ENCODE measurements at regions not wholly inside any gene's neighbourhood (a gene's known extent, or its start where the extent isn't known, plus 50 kb on each side); places are given as distances from the start of the nearest gene placed in this dataset.

- no peak overlapping the region for H3K4me3 ChIP-seq
- DNase-seq = no peak
- H3K27me3 ChIP-seq = no peaks in the 10 kb centered on the region
- H3K4me1 ChIP-seq = peaks cover 0 to 10% of the 10 kb centered on the region in 2 donors
- intact Hi-C loops (cut with DNase I; ENCODE audit: low total_unique reads) (no loop called here), in situ Hi-C loops (cut with MboI; ENCODE audit: low sequenced_read_pairs in 4 of 4) (no loop called here)
- ATAC-seq = no peak
- H3K27ac ChIP-seq = no peak overlapping the region
- no peaks in the 10 kb centered on the region for H3K9me3 ChIP-seq
- TF ChIP-seq CTCF (IDR thresholded peaks at IDR 0.05 in 4 of 5, conservative IDR thresholded peaks at IDR 0.05 in 1 of 5) (no peak), POLR2A (IDR thresholded peaks at IDR 0.05) (no peak)
- H3K36me3 ChIP-seq = no peaks in the 10 kb centered on the region
Observed at GRCh38 chr2:167851876-167852275, 395.5 kb downstream of the STK39 start.

GRCh38 chr2:167851323-167851860, 396.0 kb downstream of the STK39 start:
- in situ Hi-C loops (cut with MboI; ENCODE audit: low sequenced_read_pairs in 4 of 4) (no loop called here), intact Hi-C loops (cut with DNase I; ENCODE audit: low total_unique reads) (no loop called here)
- ATAC-seq = no peak
- no peak for DNase-seq
- H3K27ac ChIP-seq = no peak overlapping the region
- H3K36me3 ChIP-seq = no peaks in the 10 kb centered on the region
- H3K4me3 ChIP-seq = no peak overlapping the region
- H3K27me3 ChIP-seq = no peaks in the 10 kb centered on the region
- no peaks in the 10 kb centered on the region for H3K9me3 ChIP-seq
- TF ChIP-seq CTCF (IDR thresholded peaks at IDR 0.05 in 4 of 5, conservative IDR thresholded peaks at IDR 0.05 in 1 of 5) (no peak), POLR2A (IDR thresholded peaks at IDR 0.05) (no peak)
- peaks cover 0 to 6% of the 10 kb centered on the region in 2 donors for H3K4me1 ChIP-seq

- Histone ChIP-seq H3K4me1 (no peaks in the 10 kb centered on the region), H3K27me3 (no peaks in the 10 kb centered on the region), H3K9me3 (no peaks in the 10 kb centered on the region), H3K36me3 (no peaks in the 10 kb centered on the region), H3K4me3 (no peak overlapping the region), H3K27ac (no peak overlapping the region)
- ATAC-seq = no peak
- in situ Hi-C loops (cut with MboI; ENCODE audit: low sequenced_read_pairs in 4 of 4) = no loop called here
- no peak for DNase-seq
- TF ChIP-seq CTCF (IDR thresholded peaks at IDR 0.05 in 4 of 5, conservative IDR thresholded peaks at IDR 0.05 in 1 of 5) (no peak), POLR2A (IDR thresholded peaks at IDR 0.05) (no peak)
- intact Hi-C loops (cut with DNase I; ENCODE audit: low total_unique reads) = no loop called here
Observed at GRCh38 chr2:167844714-167845530, 402.5 kb downstream of the STK39 start.

- DNase-seq = no peak
- Histone ChIP-seq H3K9me3 (no peaks in the 10 kb centered on the region), H3K27me3 (no peaks in the 10 kb centered on the region), H3K4me1 (no peaks in the 10 kb centered on the region), H3K36me3 (no peaks in the 10 kb centered on the region), H3K4me3 (no peak overlapping the region), H3K27ac (no peak overlapping the region)
- in situ Hi-C loops (cut with MboI; ENCODE audit: low sequenced_read_pairs in 4 of 4) = no loop called here
- intact Hi-C loops (cut with DNase I; ENCODE audit: low total_unique reads) = no loop called here
- TF ChIP-seq POLR2A (IDR thresholded peaks at IDR 0.05) (no peak), CTCF (IDR thresholded peaks at IDR 0.05 in 4 of 5, conservative IDR thresholded peaks at IDR 0.05 in 1 of 5) (no peak)
- no peak for ATAC-seq
Observed at GRCh38 chr2:167843657-167844056, 403.7 kb downstream of the STK39 start.

Data from gastrocnemius medialis (tissue), 4 donors.